ENCODE measurements at regions not wholly inside any gene's neighbourhood (a gene's known extent, or its start where the extent isn't known, plus 50 kb on each side); places are given as distances from the start of the nearest gene placed in this dataset.

DNA sequence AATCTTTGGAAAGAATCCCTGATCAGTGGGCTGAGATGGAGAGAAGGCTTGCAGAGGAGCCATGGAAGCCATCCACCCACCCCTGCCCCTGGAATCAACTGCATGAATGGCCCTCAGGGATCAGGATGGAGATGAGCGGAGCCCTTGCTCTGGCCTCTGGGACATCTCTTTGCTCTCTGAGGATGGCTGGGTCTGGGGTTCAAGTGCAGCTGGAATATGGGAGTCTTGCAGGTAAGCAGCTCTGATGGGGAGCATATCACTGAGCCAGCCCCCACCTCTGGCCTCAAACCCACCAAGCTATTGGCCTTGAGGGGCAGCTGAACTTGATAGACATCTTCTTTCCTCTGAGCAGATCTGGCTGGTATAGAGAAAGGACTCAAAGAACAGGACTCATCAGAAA, 76.1 kb downstream of the C5orf15 start:
- TF ChIP-seq LEF1 (IDR thresholded peaks at IDR 0.05; ENCODE audit: borderline replicate concordance) (no peak), HDGF (IDR thresholded peaks at IDR 0.05; ENCODE audit: borderline replicate concordance) (no peak), TARDBP (IDR thresholded peaks at IDR 0.05) (no peak), ZNF384 (IDR thresholded peaks at IDR 0.05) (no peak), FOXM1 (IDR thresholded peaks at IDR 0.05; ENCODE audit: borderline replicate concordance) (no peak), SUZ12 (IDR thresholded peaks at IDR 0.05) (no peak), BHLHE40 (IDR thresholded peaks at IDR 0.05; ENCODE audit: borderline replicate concordance) (no peak), L3MBTL2 (conservative IDR thresholded peaks at IDR 0.05) (no peak), FOXK2 (IDR thresholded peaks at IDR 0.05) (no peak)
- ChIA-PET CTCF (interaction anchor here (0.7 kb wide), 1 partner anchor 22 kb away, joined by 4 read pairs; no protein-coding TSS in a partner anchor), POLR2A (no interaction called here)
- DNase-seq (ENCODE audit: extremely low spot score) = no peak

DNA sequence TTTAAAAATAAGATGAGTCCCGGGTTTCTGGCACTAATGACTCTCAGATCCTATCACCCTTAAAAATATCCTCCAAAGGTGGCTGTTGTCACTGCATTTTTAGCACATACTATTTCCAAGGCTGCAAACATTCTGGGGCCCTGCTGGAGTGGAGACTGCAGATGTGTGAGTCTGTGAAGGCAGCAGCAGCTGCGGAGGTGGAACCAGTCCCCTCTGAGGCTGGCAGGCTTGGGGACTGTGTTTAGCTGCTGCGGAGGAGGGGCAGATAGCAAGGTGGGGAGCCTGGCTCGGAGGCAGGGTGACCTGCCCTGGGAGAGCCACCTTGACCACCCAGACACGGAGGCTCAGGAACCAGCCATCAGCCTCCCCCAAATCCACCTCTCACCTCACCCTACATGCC, 77.0 kb downstream of the C5orf15 start:
- POLR2A ChIA-PET = no interaction called here
- CTCF ChIA-PET = interaction anchor here (0.7 kb wide), 1 partner anchor 470 kb away, joined by 3 read pairs; no protein-coding TSS in a partner anchor
- DNase-seq (ENCODE audit: extremely low spot score) = no peak
- TF ChIP-seq TARDBP (IDR thresholded peaks at IDR 0.05) = no peak
- TF ChIP-seq FOXM1 (IDR thresholded peaks at IDR 0.05; ENCODE audit: borderline replicate concordance) = no peak
- TF ChIP-seq FOXK2 (IDR thresholded peaks at IDR 0.05) = no peak
- TF ChIP-seq L3MBTL2 (conservative IDR thresholded peaks at IDR 0.05) = no peak
- TF ChIP-seq FOXA1 (IDR thresholded peaks at IDR 0.05) = no peak
- no peak for TF ChIP-seq ELF4 (IDR thresholded peaks at IDR 0.05)
- TF ChIP-seq ZNF384 (IDR thresholded peaks at IDR 0.05) = no peak

DNA sequence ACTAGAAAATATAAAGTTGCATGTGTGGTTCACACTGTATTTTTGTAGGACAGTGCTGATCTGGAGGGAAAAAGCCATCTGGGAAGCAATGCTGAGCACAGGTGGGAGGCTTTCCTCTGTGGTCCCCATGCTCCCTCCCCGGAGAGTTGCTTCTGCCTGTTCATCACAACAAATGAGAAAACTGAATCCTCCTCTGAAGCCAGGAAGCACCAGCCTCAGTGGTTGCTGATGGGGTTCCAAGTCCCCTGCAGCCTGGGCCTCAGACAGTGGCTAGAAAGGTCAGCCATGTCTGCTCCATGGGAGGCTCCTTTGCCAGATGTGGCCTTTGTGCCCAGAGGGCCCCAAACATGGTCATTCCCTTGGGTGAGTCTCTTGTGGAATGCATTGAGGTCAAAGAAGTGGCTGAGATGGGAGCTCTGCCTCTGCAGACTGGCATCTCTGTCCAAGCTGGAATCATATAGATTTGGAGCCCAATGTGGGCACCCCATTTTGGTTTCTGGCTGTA, 77.6 kb downstream of the C5orf15 start:
- no peak for DNase-seq (ENCODE audit: extremely low spot score)
- CTCF ChIA-PET = no interaction called here

DNA sequence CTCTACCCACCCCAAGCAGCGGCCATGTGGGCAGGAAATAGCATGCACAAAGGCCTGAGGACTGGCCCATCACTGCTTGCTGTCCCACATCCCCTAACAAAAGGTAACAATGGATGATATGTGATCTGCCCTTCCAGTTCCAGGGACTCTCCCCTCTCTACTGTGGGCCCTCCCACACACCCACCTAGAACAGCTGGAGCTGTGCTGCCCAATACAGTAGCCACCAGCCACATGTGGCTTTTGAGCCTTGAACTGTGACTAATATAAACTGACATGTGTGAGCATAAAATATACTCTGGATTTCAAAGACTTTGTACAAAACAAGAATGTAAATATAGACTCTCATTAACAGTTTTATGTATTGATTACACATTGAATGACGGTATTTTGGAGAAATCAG, 78.1 kb downstream of the C5orf15 start:
- no peak for DNase-seq (ENCODE audit: extremely low spot score)
- no peak for TF ChIP-seq LEF1 (IDR thresholded peaks at IDR 0.05; ENCODE audit: borderline replicate concordance)
- no peak for TF ChIP-seq FOXA1 (IDR thresholded peaks at IDR 0.05)
- no peak for TF ChIP-seq FOXK2 (IDR thresholded peaks at IDR 0.05)
- no peak for TF ChIP-seq FOXM1 (IDR thresholded peaks at IDR 0.05; ENCODE audit: borderline replicate concordance)
- TF ChIP-seq ARNT (IDR thresholded peaks at IDR 0.05) = no peak
- no peak for TF ChIP-seq ELF4 (IDR thresholded peaks at IDR 0.05)
- no peak for TF ChIP-seq NFRKB (IDR thresholded peaks at IDR 0.05)
- TF ChIP-seq, protein P1, sequence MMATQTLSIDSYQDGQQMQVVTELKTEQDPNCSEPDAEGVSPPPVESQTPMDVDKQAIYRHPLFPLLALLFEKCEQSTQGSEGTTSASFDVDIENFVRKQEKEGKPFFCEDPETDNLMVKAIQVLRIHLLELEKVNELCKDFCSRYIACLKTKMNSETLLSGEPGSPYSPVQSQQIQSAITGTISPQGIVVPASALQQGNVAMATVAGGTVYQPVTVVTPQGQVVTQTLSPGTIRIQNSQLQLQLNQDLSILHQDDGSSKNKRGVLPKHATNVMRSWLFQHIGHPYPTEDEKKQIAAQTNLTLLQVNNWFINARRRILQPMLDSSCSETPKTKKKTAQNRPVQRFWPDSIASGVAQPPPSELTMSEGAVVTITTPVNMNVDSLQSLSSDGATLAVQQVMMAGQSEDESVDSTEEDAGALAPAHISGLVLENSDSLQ (IDR thresholded peaks at IDR 0.05) = no peak
- no peak for TF ChIP-seq CTBP1 (IDR thresholded peaks at IDR 0.05; ENCODE audit: borderline replicate concordance)
- TF ChIP-seq BHLHE40 (IDR thresholded peaks at IDR 0.05; ENCODE audit: borderline replicate concordance) = no peak
- TF ChIP-seq ZNF384 (IDR thresholded peaks at IDR 0.05) = no peak
- TF ChIP-seq HDGF (IDR thresholded peaks at IDR 0.05; ENCODE audit: borderline replicate concordance) = no peak
- ChIA-PET CTCF (no interaction called here), POLR2A (no interaction called here)

More for the DNA sequence above, 77.6 kb downstream of the C5orf15 start:
- TF ChIP-seq BHLHE40 (IDR thresholded peaks at IDR 0.05; ENCODE audit: borderline replicate concordance) = no peak
- TF ChIP-seq ELF4 (IDR thresholded peaks at IDR 0.05) = no peak
- no peak for TF ChIP-seq FOXK2 (IDR thresholded peaks at IDR 0.05)
- TF ChIP-seq L3MBTL2 (conservative IDR thresholded peaks at IDR 0.05) = no peak
- no peak for TF ChIP-seq SUZ12 (IDR thresholded peaks at IDR 0.05)
- no peak for TF ChIP-seq TARDBP (IDR thresholded peaks at IDR 0.05)
- TF ChIP-seq LEF1 (IDR thresholded peaks at IDR 0.05; ENCODE audit: borderline replicate concordance) = no peak
- no peak for TF ChIP-seq NFRKB (IDR thresholded peaks at IDR 0.05)
- TF ChIP-seq, protein P1 (IDR thresholded peaks at IDR 0.05) = no peak
- TF ChIP-seq FOXA1 (IDR thresholded peaks at IDR 0.05) = no peak
- no peak for TF ChIP-seq SP1 (IDR thresholded peaks at IDR 0.05)
- POLR2A ChIA-PET = no interaction called here

DNA sequence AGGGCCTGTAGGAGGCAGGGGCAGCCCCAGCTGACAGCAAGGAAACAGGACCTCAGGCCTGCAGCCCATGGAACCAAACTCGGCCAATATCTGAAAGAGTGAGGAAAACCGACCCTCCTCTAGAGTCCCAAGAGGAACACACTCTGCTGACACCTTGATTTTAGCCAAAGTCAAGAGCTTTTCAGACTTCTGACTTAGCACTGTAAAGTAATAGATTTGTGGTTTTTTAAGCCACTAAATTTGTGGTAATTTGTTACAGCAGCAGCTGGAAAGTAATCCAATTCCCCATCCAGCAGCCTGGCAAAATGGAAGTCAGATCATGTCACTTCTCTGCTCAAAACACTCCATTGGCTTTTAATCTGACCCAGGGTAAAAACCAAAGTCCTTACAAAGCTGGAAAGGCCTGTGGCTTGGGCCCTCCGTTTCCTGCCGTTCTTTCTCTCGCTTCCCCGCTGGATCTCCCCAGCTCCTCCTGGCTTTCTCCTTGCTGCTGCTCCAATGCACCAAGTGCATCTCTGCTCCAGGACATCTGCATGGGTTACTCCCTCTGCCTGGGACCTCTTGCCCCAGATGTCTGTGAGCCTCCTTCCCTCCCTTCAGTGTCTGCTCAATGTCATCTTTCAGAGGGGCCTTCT, 79.0 kb downstream of the C5orf15 start:
- ChIA-PET CTCF (no interaction called here), POLR2A (no interaction called here)
- no peak for DNase-seq (ENCODE audit: extremely low spot score)
- TF ChIP-seq BHLHE40 (IDR thresholded peaks at IDR 0.05; ENCODE audit: borderline replicate concordance) (no peak), NFRKB (IDR thresholded peaks at IDR 0.05) (no peak), FOXK2 (IDR thresholded peaks at IDR 0.05) (no peak), ZNF384 (IDR thresholded peaks at IDR 0.05) (no peak), LEF1 (IDR thresholded peaks at IDR 0.05; ENCODE audit: borderline replicate concordance) (no peak), L3MBTL2 (conservative IDR thresholded peaks at IDR 0.05) (no peak), SUZ12 (IDR thresholded peaks at IDR 0.05) (no peak), CTBP1 (IDR thresholded peaks at IDR 0.05; ENCODE audit: borderline replicate concordance) (no peak), FOXA1 (IDR thresholded peaks at IDR 0.05) (no peak), FOXM1 (IDR thresholded peaks at IDR 0.05; ENCODE audit: borderline replicate concordance) (no peak), ELF4 (IDR thresholded peaks at IDR 0.05) (no peak), TARDBP (IDR thresholded peaks at IDR 0.05) (no peak)
- TF ChIP-seq, protein P1 (IDR thresholded peaks at IDR 0.05) = no peak

DNA sequence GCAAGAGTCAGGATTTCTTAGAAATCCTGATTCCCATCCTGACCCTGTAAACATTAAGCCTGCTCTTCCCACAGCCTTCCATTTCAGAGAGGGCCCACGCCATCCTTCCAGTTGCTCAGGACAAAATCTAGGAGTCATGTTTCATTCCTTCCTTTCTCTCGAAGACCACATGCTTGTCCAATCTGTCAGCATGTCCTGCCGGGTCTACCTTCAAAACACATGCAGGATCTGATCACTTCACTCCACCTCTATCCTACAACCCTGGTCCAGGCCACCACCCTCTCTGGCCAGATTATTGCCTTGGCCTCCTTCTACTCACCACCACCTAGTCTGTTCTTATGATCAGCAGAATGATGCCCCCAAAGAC, 79.8 kb downstream of the C5orf15 start:
- ChIA-PET POLR2A (no interaction called here), CTCF (no interaction called here)
- TF ChIP-seq LEF1 (IDR thresholded peaks at IDR 0.05; ENCODE audit: borderline replicate concordance) (no peak), ELF4 (IDR thresholded peaks at IDR 0.05) (no peak), CTBP1 (IDR thresholded peaks at IDR 0.05; ENCODE audit: borderline replicate concordance) (no peak), L3MBTL2 (conservative IDR thresholded peaks at IDR 0.05) (no peak), BHLHE40 (IDR thresholded peaks at IDR 0.05; ENCODE audit: borderline replicate concordance) (no peak), ARNT (IDR thresholded peaks at IDR 0.05) (no peak), HDGF (IDR thresholded peaks at IDR 0.05; ENCODE audit: borderline replicate concordance) (no peak), NFRKB (IDR thresholded peaks at IDR 0.05) (no peak), FOXA1 (IDR thresholded peaks at IDR 0.05) (no peak), SUZ12 (IDR thresholded peaks at IDR 0.05) (no peak), FOXM1 (IDR thresholded peaks at IDR 0.05; ENCODE audit: borderline replicate concordance) (no peak), ZNF384 (IDR thresholded peaks at IDR 0.05) (no peak), TARDBP (IDR thresholded peaks at IDR 0.05) (no peak), FOXK2 (IDR thresholded peaks at IDR 0.05) (no peak), SP1 (IDR thresholded peaks at IDR 0.05) (no peak)
- TF ChIP-seq, protein P1 (IDR thresholded peaks at IDR 0.05) = no peak
- DNase-seq (ENCODE audit: extremely low spot score) = no peak

All from HEK293T (cell line).